Occipital lobe (tissue), 1 donor: ENCODE measurements at regions not wholly inside any gene's neighbourhood (a gene's known extent, or its start where the extent isn't known, plus 50 kb on each side); places are given as distances from the start of the nearest gene placed in this dataset.
"Not testable (repeated sequence)": the region's sequence is repeated elsewhere in the genome, so short reads cannot be mapped to it uniquely, and the experiment has no call there.

Experiments used
- DNase-seq: peaks from one replicate; lab custom pipeline; 2025; lab: John Stamatoyannopoulos, UW

GRCh38 chr12:67455236-67455635 is 186.1 kb downstream of the CAND1 start:
- no peak for DNase-seq

GRCh38 chr12:67456431-67456901 is 187.3 kb downstream of the CAND1 start:
- DNase-seq: no peak

GRCh38 chr12:67457136-67457535 is 188.0 kb downstream of the CAND1 start:
- DNase-seq: no peak

GRCh38 chr12:67457778-67458665 is 188.9 kb downstream of the CAND1 start:
- DNase-seq: no peak

GRCh38 chr12:67459173-67459572 is 189.4 kb upstream of the DYRK2 start:
- DNase-seq: no peak

GRCh38 chr12:67459578-67459977 is 189.0 kb upstream of the DYRK2 start:
- DNase-seq: no peak

GRCh38 chr12:67460388-67460787 is 188.2 kb upstream of the DYRK2 start:
- no peak for DNase-seq

GRCh38 chr12:67468549-67469245 is 179.8 kb upstream of the DYRK2 start:
- no peak for DNase-seq

- no peak for DNase-seq
Observed at GRCh38 chr12:67469666-67470065, 178.9 kb upstream of the DYRK2 start.

- peak; percentile 18 for DNase-seq
Observed at GRCh38 chr12:67471810-67472209, 176.7 kb upstream of the DYRK2 start.

- peak; percentile 22 for DNase-seq
Observed at GRCh38 chr12:67472539-67472938, 176.0 kb upstream of the DYRK2 start.

- no peak for DNase-seq
Observed at GRCh38 chr12:67474934-67475620, 173.5 kb upstream of the DYRK2 start.

- DNase-seq: no peak
Observed at GRCh38 chr12:67475725-67476124, 172.8 kb upstream of the DYRK2 start.

GRCh38 chr12:67477681-67478265 is 170.8 kb upstream of the DYRK2 start:
- no peak for DNase-seq

GRCh38 chr12:67482751-67483661 is 165.5 kb upstream of the DYRK2 start:
- peak; percentile 25 for DNase-seq

- no peak for DNase-seq
Observed at GRCh38 chr12:67483871-67484554, 164.5 kb upstream of the DYRK2 start.

GRCh38 chr12:67484791-67485480 is 163.6 kb upstream of the DYRK2 start:
- DNase-seq: no peak

- no peak for DNase-seq
Observed at GRCh38 chr12:67486671-67487070, 161.9 kb upstream of the DYRK2 start.

- DNase-seq: not testable (repeated sequence)
Observed at GRCh38 chr12:67488349-67488748, 160.2 kb upstream of the DYRK2 start.
